Thyroid gland (tissue), 4 donors: ENCODE measurements at regions not wholly inside any gene's neighbourhood (a gene's known extent, or its start where the extent isn't known, plus 50 kb on each side); places are given as distances from the start of the nearest gene placed in this dataset.

Source experiments
- POLR2A ChIP-seq, 2 donors: fragments of 450-650 bp; IDR thresholded peaks; one replicate each; pipeline ENCODE4 v1.6.1; 2017; ENCODE audit warnings: antibody characterized with exemption in 2 of 2, mild to moderate bottlenecking in 2 of 2, moderate library complexity in 1 of 2
- TF ChIP-seq, protein P1 (sequence below), 6 experiments: fragments of 200-600 bp in 3 of 6; fragments of 450-650 bp in 3 of 6; sonication (generic) in 3 of 6; IDR thresholded peaks; one replicate each; pipeline ENCODE4 v1.5.1; 2016 to 2019; ENCODE audit warnings: antibody characterized with exemption in 6 of 6, mild to moderate bottlenecking in 2 of 6, inconsistent platforms in 1 of 6, moderate library complexity in 1 of 6

DNA sequence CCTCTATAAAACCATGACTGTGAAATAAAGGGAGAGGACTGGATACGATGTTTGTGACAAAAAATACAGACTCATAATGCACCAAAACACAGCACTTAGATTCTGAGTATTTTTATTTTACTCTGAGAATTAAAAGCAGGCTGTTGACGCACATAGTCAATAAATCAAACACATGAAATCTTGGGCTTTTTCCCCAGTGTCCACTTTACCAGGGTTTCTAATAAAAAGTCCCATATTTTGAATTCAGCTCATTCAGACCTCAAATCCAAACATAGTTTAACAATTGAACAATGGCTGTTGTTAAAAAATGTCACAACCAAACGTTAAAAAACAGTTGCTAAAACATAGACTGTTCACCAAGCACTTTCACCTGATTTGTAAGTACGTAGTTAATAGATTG lies 553.4 kb downstream of the LTN1 start:
- TF ChIP-seq, protein P1, sequence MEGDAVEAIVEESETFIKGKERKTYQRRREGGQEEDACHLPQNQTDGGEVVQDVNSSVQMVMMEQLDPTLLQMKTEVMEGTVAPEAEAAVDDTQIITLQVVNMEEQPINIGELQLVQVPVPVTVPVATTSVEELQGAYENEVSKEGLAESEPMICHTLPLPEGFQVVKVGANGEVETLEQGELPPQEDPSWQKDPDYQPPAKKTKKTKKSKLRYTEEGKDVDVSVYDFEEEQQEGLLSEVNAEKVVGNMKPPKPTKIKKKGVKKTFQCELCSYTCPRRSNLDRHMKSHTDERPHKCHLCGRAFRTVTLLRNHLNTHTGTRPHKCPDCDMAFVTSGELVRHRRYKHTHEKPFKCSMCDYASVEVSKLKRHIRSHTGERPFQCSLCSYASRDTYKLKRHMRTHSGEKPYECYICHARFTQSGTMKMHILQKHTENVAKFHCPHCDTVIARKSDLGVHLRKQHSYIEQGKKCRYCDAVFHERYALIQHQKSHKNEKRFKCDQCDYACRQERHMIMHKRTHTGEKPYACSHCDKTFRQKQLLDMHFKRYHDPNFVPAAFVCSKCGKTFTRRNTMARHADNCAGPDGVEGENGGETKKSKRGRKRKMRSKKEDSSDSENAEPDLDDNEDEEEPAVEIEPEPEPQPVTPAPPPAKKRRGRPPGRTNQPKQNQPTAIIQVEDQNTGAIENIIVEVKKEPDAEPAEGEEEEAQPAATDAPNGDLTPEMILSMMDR (IDR thresholded peaks at IDR 0.05), result no peak
- no peak for TF ChIP-seq POLR2A (IDR thresholded peaks at IDR 0.05)
